Activated T-cell treated with anti-CD3 and anti-CD28 coated beads, Interleukin-2, amount 50 U/mL, for 72 hours (primary cell): ENCODE measurements at regions not wholly inside any gene's neighbourhood (a gene's known extent, or its start where the extent isn't known, plus 50 kb on each side); places are given as distances from the start of the nearest gene placed in this dataset.
"Not testable (repeated sequence)": the region's sequence is repeated elsewhere in the genome, so short reads cannot be mapped to it uniquely, and the experiment has no call there.

Experiments used
- ATAC-seq, 2 donors: fragments of 150-1000 bp; cut with Tn5 transposase; replicated peaks in 1 of 2; 2 replicates each; pipeline ENCODE4 v1.10.0; 2021; ENCODE audit warnings: moderate library complexity in 2 of 2, mild to moderate bottlenecking in 1 of 2
- DNase-seq, 2 donors: peaks; one replicate each; pipeline ENCODE4 v3.0.0; 2021 to 2022; ENCODE audit warnings: mixed read lengths in 1 of 2
- H3K27ac Mint-ChIP-seq: one replicate; pipeline ENCODE4 v1.8.0; 2022; ENCODE audit warnings: mild to moderate bottlenecking, moderate library complexity, mixed read lengths
- H3K27me3 Mint-ChIP-seq: one replicate; pipeline ENCODE4 v1.8.0; 2022; ENCODE audit warnings: low read depth, mixed read lengths
- H3K36me3 Mint-ChIP-seq, 2 donors: one replicate each; pipeline ENCODE4 v1.8.0; 2022; ENCODE audit warnings: mixed read lengths in 2 of 2, mild to moderate bottlenecking in 1 of 2; ENCODE audit not compliant: insufficient read depth in 2 of 2
- H3K4me1 Mint-ChIP-seq: one replicate; pipeline ENCODE4 v1.8.0; 2022; ENCODE audit warnings: low read depth, mixed read lengths
- H3K4me3 Mint-ChIP-seq, 2 donors: one replicate each; pipeline ENCODE4 v1.8.0; 2022; ENCODE audit warnings: mild to moderate bottlenecking in 2 of 2, mixed read lengths in 2 of 2, moderate library complexity in 2 of 2
- H3K9me3 Mint-ChIP-seq, 2 donors: one replicate each; pipeline ENCODE4 v1.8.0; 2022; ENCODE audit warnings: mixed read lengths in 2 of 2

GRCh38 chr10:44731283-44731682, 179.9 kb upstream of the TMEM72 start:
- no peak for ATAC-seq
- DNase-seq: no peak
- H3K4me3 Mint-ChIP-seq: no peak overlapping the region
- no peaks in the 10 kb centered on the region for H3K4me1 Mint-ChIP-seq
- peaks cover 3 to 4% of the 10 kb centered on the region in 2 donors for H3K9me3 Mint-ChIP-seq
- peaks cover 14% of the 10 kb centered on the region for H3K27me3 Mint-ChIP-seq
- no peak overlapping the region for H3K27ac Mint-ChIP-seq
- H3K36me3 Mint-ChIP-seq: no peaks in the 10 kb centered on the region

DNA sequence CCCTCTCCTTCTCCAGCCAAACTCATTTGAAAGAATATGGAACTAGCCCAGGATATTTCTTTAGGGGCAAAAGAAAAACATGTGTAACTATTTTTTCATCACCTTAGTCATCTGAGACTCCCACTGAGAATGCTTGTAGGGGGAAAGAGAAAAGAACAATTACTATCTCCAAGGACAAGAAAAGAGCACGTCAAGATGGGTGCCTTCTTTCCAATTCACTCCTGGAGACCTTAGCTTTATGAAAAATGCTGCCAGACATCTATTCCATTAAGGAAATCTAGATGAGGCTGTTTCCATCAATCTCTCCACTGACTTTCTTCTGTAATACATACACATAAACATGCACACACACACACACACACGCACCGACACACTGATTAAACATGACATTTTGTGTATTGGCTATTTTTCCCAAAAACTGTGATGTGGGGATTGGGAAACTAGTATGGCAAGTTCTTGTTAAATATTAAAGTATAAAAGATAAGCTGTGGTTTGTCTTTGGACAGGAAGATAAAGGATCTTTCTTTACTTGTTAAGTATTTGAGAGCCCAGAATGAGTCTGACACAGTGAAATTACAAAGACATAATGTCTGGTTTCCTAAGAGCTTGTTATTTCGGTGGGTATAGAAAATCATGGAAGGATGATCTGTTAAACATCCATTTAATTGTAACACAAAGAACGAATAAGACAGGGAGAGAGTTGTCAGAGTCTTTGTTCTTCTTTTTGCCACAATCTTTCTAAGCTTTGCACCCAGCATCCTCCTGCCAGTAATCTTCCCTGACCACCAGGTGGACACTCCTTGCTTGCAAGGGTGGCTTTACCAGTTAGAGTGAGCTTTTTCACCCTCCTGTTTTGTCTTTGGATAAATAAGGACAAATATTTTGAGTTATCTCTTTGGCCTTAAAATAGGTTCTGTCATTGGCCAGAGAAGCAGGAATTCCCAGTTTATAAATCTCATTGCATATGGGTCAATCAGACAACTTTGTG, 177.3 kb upstream of the TMEM72 start:
- no peak overlapping the region for H3K27ac Mint-ChIP-seq
- H3K27me3 Mint-ChIP-seq: peaks cover 26% of the 10 kb centered on the region
- DNase-seq (no peak), ATAC-seq (no peak)
- H3K4me3 Mint-ChIP-seq: no peak overlapping the region
- H3K4me1 Mint-ChIP-seq: no peaks in the 10 kb centered on the region
- H3K36me3 Mint-ChIP-seq: no peaks in the 10 kb centered on the region
- H3K9me3 Mint-ChIP-seq: peaks cover 4% of the 10 kb centered on the region in 2 donors

GRCh38 chr10:44742248-44742647, 168.9 kb upstream of the TMEM72 start:
- DNase-seq: no peak
- Mint-ChIP-seq H3K27ac (no peak overlapping the region), H3K36me3 (no peaks in the 10 kb centered on the region), H3K4me1 (no peaks in the 10 kb centered on the region), H3K9me3 (peaks cover 0 to under 1% of the 10 kb centered on the region in 2 donors), H3K27me3 (peaks cover 20% of the 10 kb centered on the region), H3K4me3 (no peak overlapping the region)
- no peak for ATAC-seq

- Mint-ChIP-seq H3K4me3 (no peak overlapping the region), H3K4me1 (no peaks in the 10 kb centered on the region), H3K9me3 (no peaks in the 10 kb centered on the region), H3K27me3 (peaks cover 16% of the 10 kb centered on the region), H3K36me3 (no peaks in the 10 kb centered on the region), H3K27ac (no peak overlapping the region)
- ATAC-seq: no peak
- DNase-seq: no peak
Measured at GRCh38 chr10:44743535-44743934, 167.6 kb upstream of the TMEM72 start.

DNA sequence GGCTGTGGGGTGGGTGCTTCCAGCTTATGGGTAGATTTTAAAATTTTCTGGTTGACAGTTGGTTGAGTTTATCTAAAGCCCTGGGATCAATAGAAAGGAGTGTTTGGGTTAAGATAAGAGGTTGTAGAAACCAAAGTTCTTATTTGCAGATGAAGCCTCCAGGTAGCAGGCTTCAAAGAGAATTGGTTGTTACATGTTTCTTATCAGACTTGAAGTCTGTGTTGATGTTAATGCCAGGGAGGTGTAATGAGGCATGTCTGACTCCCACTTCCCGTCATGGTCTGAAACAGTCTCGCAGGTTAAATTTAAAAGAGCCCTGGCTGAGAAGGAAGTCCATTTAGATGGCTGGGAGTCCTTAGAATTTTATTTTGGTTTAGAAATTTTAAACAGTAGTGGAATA, 165.2 kb upstream of the TMEM72 start:
- no peak for DNase-seq
- Mint-ChIP-seq H3K4me3 (no peak overlapping the region), H3K4me1 (no peaks in the 10 kb centered on the region), H3K27ac (no peak overlapping the region), H3K9me3 (no peaks in the 10 kb centered on the region), H3K36me3 (no peaks in the 10 kb centered on the region), H3K27me3 (peaks cover 6% of the 10 kb centered on the region)
- ATAC-seq: no peak

GRCh38 chr10:44747593-44748172, 163.5 kb upstream of the TMEM72 start:
- Mint-ChIP-seq H3K4me1 (no peaks in the 10 kb centered on the region), H3K36me3 (no peaks in the 10 kb centered on the region), H3K4me3 (no peak overlapping the region), H3K27ac (no peak overlapping the region), H3K27me3 (no peaks in the 10 kb centered on the region), H3K9me3 (no peaks in the 10 kb centered on the region)
- no peak for ATAC-seq
- DNase-seq: no peak

DNA sequence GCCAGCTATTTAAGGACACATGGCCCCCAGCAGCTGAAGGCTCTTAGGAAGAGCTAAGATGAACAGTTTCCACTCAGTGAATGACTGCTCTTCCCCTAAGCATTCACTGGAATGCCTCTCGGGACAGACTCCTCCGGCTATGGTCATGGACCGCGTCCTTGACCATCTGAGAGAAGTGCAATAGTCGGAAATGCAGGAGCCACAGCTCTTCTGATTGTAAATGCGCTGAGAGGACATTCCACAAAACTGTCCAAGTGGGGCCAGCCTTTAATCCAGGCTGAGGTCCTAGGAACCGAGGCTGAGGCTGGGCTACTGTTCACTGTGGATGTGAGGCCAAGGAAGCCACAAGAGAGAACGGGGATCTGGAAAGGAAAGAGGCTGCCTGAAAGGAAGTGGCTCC, 162.0 kb upstream of the TMEM72 start:
- ATAC-seq: no peak
- Mint-ChIP-seq H3K4me1 (no peaks in the 10 kb centered on the region), H3K36me3 (no peaks in the 10 kb centered on the region), H3K4me3 (no peak overlapping the region), H3K27me3 (no peaks in the 10 kb centered on the region), H3K27ac (no peak overlapping the region), H3K9me3 (no peaks in the 10 kb centered on the region)
- DNase-seq: no peak

GRCh38 chr10:44752451-44753441, 158.4 kb upstream of the TMEM72 start:
- Mint-ChIP-seq H3K27ac (no peak overlapping the region), H3K27me3 (no peaks in the 10 kb centered on the region), H3K9me3 (no peaks in the 10 kb centered on the region), H3K4me1 (no peaks in the 10 kb centered on the region), H3K4me3 (no peak overlapping the region), H3K36me3 (no peaks in the 10 kb centered on the region)
- ATAC-seq (no peak), DNase-seq (no peak)

GRCh38 chr10:44754355-44754754, 156.8 kb upstream of the TMEM72 start:
- DNase-seq, H3K36me3 Mint-ChIP-seq, H3K4me3 Mint-ChIP-seq, H3K4me1 Mint-ChIP-seq, ATAC-seq, H3K9me3 Mint-ChIP-seq, H3K27me3 Mint-ChIP-seq, H3K27ac Mint-ChIP-seq: not testable (repeated sequence)

GRCh38 chr10:44755481-44755880, 155.7 kb upstream of the TMEM72 start:
- H3K4me3 Mint-ChIP-seq: no peak overlapping the region
- H3K4me1 Mint-ChIP-seq: no peaks in the 10 kb centered on the region
- no peaks in the 10 kb centered on the region for H3K9me3 Mint-ChIP-seq
- no peaks in the 10 kb centered on the region for H3K27me3 Mint-ChIP-seq
- no peak overlapping the region for H3K27ac Mint-ChIP-seq
- no peaks in the 10 kb centered on the region for H3K36me3 Mint-ChIP-seq
- no peak for ATAC-seq
- DNase-seq: no peak

DNA sequence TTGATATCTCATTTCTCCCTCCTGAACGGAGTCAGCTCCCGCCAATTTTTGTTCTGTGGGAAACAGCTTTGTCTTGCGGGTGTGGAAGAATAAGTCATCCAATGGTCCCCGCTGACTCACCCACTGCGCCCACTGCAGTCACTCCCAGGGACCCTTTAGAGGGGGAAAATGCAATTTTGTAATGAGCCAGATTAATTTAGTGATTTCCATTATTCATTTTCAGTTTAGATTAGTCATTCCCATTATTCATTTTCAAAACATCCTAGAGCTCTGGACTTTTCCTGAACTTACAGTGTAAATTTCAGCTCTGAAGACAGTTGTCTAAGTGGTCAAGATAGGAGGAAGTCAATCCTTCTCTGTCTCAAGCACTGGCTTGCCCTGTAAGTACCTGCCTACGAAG, 154.9 kb upstream of the TMEM72 start:
- no peaks in the 10 kb centered on the region for H3K9me3 Mint-ChIP-seq
- H3K4me1 Mint-ChIP-seq: no peaks in the 10 kb centered on the region
- no peaks in the 10 kb centered on the region for H3K36me3 Mint-ChIP-seq
- H3K27ac Mint-ChIP-seq: no peak overlapping the region
- H3K27me3 Mint-ChIP-seq: no peaks in the 10 kb centered on the region
- ATAC-seq (no peak), DNase-seq (no peak)
- H3K4me3 Mint-ChIP-seq: no peak overlapping the region

GRCh38 chr10:44757551-44758205, 153.5 kb upstream of the TMEM72 start:
- ATAC-seq: no peak
- Mint-ChIP-seq H3K27ac (no peak overlapping the region), H3K9me3 (no peaks in the 10 kb centered on the region), H3K27me3 (no peaks in the 10 kb centered on the region), H3K4me1 (no peaks in the 10 kb centered on the region), H3K4me3 (no peak overlapping the region), H3K36me3 (no peaks in the 10 kb centered on the region)
- DNase-seq: no peak
